GM12878 (cell line): ENCODE measurements at regions not wholly inside any gene's neighbourhood (a gene's known extent, or its start where the extent isn't known, plus 50 kb on each side); places are given as distances from the start of the nearest gene placed in this dataset.

Experiments used
- ATAC-seq: fragments of 200-7000 bp; cut with Tn5 transposase; 3 replicates; pipeline ENCODE4 v1.9.1; 2020; ENCODE audit warnings: mild to moderate bottlenecking, moderate library complexity
- BruUV-seq: library from RNA; stranded (reverse); fragments of 400-500 nt; replicated peaks from 2 replicates; lab custom pipeline; 2021; lab: Mats Ljungman, UMichigan
- CTCF ChIA-PET: fragments of 300-600 bp; sonication (Branson Sonifier 250); formaldehyde crosslinking; extraction: SDS; loops from one replicate; lab custom pipeline; 2021; ENCODE audit warnings: inconsistent platforms; lab: Yijun Ruan, JAX
- POLR2A ChIA-PET: fragments of 350-600 bp; formaldehyde crosslinking; extraction: SDS; loops from one replicate; lab custom pipeline; 2021; ENCODE audit warnings: inconsistent platforms; lab: Charles Lee
- RAD21 ChIA-PET: fragments of 300-600 bp; sonication (Branson Sonifier 250); formaldehyde crosslinking; loops from one replicate; lab custom pipeline; 2023; ENCODE audit warnings: antibody characterized with exemption; ENCODE audit not compliant: unreplicated experiment; lab: Charles Lee
- SMC1A ChIA-PET: fragments of 300-600 bp; sonication (Branson Sonifier 250); formaldehyde crosslinking; loops from one replicate; lab custom pipeline; 2023; ENCODE audit not compliant: unreplicated experiment, uncharacterized antibody; lab: Charles Lee
- DNase-seq: peaks from one replicate; pipeline ENCODE4 v3.0.0-alpha.2; 2011; ENCODE audit warnings: low read depth, low spot score
- FAIRE-seq: peaks from 3 replicates; lab custom pipeline; 2011; peaks lifted over from hg19 to GRCh38; lab: Jason Lieb, UNC
- H2AFZ ChIP-seq: 2 replicates; pipeline ENCODE4 v1.6.0; 2011; ENCODE audit warnings: low read depth, low read length, control low read depth; ENCODE audit not compliant: control insufficient read depth
- H3K27ac ChIP-seq: 2 replicates; pipeline ENCODE4 v1.5.1; 2011; ENCODE audit warnings: control low read depth; ENCODE audit not compliant: control insufficient read depth, insufficient read depth
- H3K27me3 ChIP-seq, 2 experiments: replicated peaks in 1 of 2; 2 replicates each; pipeline versions ENCODE4 v1.6.0 to v1.6.1; 2011; ENCODE audit warnings: low read length in 1 of 2; ENCODE audit not compliant: control insufficient read depth in 2 of 2, insufficient read depth in 2 of 2
- H3K36me3 ChIP-seq, 2 experiments: 2 replicates each; pipeline ENCODE4 v1.5.1; 2011; ENCODE audit warnings: low read length in 1 of 2; ENCODE audit not compliant: control insufficient read depth in 2 of 2, insufficient read depth in 2 of 2
- H3K4me1 ChIP-seq: 2 replicates; pipeline ENCODE4 v1.6.1; 2011; ENCODE audit warnings: mild to moderate bottlenecking, low read length, moderate library complexity, mixed read lengths; ENCODE audit not compliant: control insufficient read depth, insufficient read depth
- H3K4me2 ChIP-seq: 2 replicates; pipeline ENCODE4 v1.6.0; 2011; ENCODE audit warnings: control low read depth; ENCODE audit not compliant: control insufficient read depth, insufficient read depth
- H3K4me3 ChIP-seq: fragments of 200-600 bp; sonication (generic); 2 replicates; pipeline ENCODE4 v1.5.1; 2016
- H3K79me2 ChIP-seq: 2 replicates; pipeline ENCODE4 v1.6.0; 2011; ENCODE audit warnings: low read length; ENCODE audit not compliant: control insufficient read depth, insufficient read depth
- H3K9ac ChIP-seq: 2 replicates; pipeline ENCODE4 v1.8.0; 2011; ENCODE audit warnings: low read length, control low read depth, mixed read lengths; ENCODE audit not compliant: control insufficient read depth, insufficient read depth
- H3K9me3 ChIP-seq: replicated peaks from 3 replicates; pipeline ENCODE4 v1.5.1; 2011; ENCODE audit warnings: mild to moderate bottlenecking, low read length; ENCODE audit not compliant: control insufficient read depth, insufficient read depth
- H4K20me1 ChIP-seq: 2 replicates; pipeline ENCODE4 v1.6.0; 2011; ENCODE audit not compliant: control insufficient read depth, insufficient read depth
- ATF3 ChIP-seq: IDR thresholded peaks from 2 replicates; pipeline ENCODE4 v1.6.1; 2011; ENCODE audit warnings: low read depth, mild to moderate bottlenecking, low read length, moderate library complexity, borderline replicate concordance; ENCODE audit errors: extremely low read depth
- BMI1 ChIP-seq: fragments of 450-650 bp; IDR thresholded peaks from 2 replicates; pipeline ENCODE4 v1.6.1; 2016; ENCODE audit warnings: mild to moderate bottlenecking, moderate library complexity, borderline replicate concordance
- CHD1 ChIP-seq: IDR thresholded peaks from 2 replicates; pipeline ENCODE4 v1.6.1; 2012; ENCODE audit warnings: low read depth, low read length, improper control_type of control experiment
- CREM ChIP-seq: IDR thresholded peaks from 2 replicates; pipeline ENCODE4 v1.6.1; 2014; ENCODE audit warnings: antibody characterized with exemption, low read depth
- EZH2 ChIP-seq: IDR thresholded peaks from 2 replicates; pipeline ENCODE4 v1.6.1; 2012; ENCODE audit warnings: low read depth, mild to moderate bottlenecking, control low read depth, inconsistent platforms, low read length, borderline replicate concordance; ENCODE audit not compliant: control insufficient read depth
- GATAD2B ChIP-seq: fragments of 450-650 bp; conservative IDR thresholded peaks from 2 replicates; pipeline ENCODE4 v1.6.1; 2017; ENCODE audit warnings: low read depth, mild to moderate bottlenecking, moderate library complexity
- MTA2 ChIP-seq: fragments of 450-650 bp; IDR thresholded peaks from 2 replicates; pipeline ENCODE4 v1.6.1; 2016; ENCODE audit warnings: low read depth, mild to moderate bottlenecking, moderate library complexity
- NR2C1 ChIP-seq: fragments of 450-650 bp; IDR thresholded peaks from 2 replicates; pipeline ENCODE4 v1.6.1; 2017; ENCODE audit warnings: antibody characterized with exemption, mild to moderate bottlenecking, moderate library complexity
- RCOR1 ChIP-seq: conservative IDR thresholded peaks from 2 replicates; pipeline ENCODE4 v1.6.1; 2012; ENCODE audit warnings: low read depth, low read length, improper control_type of control experiment
- RFX5 ChIP-seq: IDR thresholded peaks from 2 replicates; pipeline ENCODE4 v1.6.1; 2011; ENCODE audit warnings: low read depth, low read length, improper control_type of control experiment
- SUZ12 ChIP-seq: fragments of 200-600 bp; sonication (generic); IDR thresholded peaks from one replicate; pipeline ENCODE4 v1.6.1; 2018; ENCODE audit warnings: antibody characterized with exemption, mild to moderate bottlenecking; ENCODE audit not compliant: unreplicated experiment
- TAF1 ChIP-seq: IDR thresholded peaks from 2 replicates; pipeline ENCODE4 v1.6.1; 2011; ENCODE audit warnings: mild to moderate bottlenecking, low read depth, low read length, borderline replicate concordance
- TBL1XR1 ChIP-seq: IDR thresholded peaks from 2 replicates; pipeline ENCODE4 v1.6.1; 2012; ENCODE audit warnings: low read depth, low read length, improper control_type of control experiment
- ZNF207 ChIP-seq: fragments of 450-650 bp; IDR thresholded peaks from 2 replicates; pipeline ENCODE4 v1.6.1; 2014; ENCODE audit warnings: antibody characterized with exemption, mild to moderate bottlenecking, borderline replicate concordance
- WGBS: methylation state at CpG from one replicate; pipeline ENCODE4 v1.1.6; 2016; ENCODE audit warnings: low lambda C conversion rate; ENCODE audit not compliant: insufficient replicate concordance, insufficient coverage; ENCODE audit errors: missing lambda C conversion rate; 5-methylcytosine and 5-hydroxymethylcytosine counted together
- in situ Hi-C: fragments of 300-500 bp; cut with MboI; formaldehyde crosslinking; loops from 9 replicates; pipeline ENCODE4 v1.14.3; 2018; ENCODE audit warnings: mixed read lengths
- intact Hi-C: fragments of 100-400 bp; cut with micrococcal nuclease; formaldehyde crosslinking; loops from one replicate; pipeline ENCODE4 v1.14.2; 2022; ENCODE audit not compliant: unreplicated experiment
- TF ChIP-seq, protein P1 (sequence below): IDR thresholded peaks from 2 replicates; pipeline ENCODE4 v1.6.1; 2011; ENCODE audit warnings: borderline replicate concordance, low read depth, mild to moderate bottlenecking, moderate library complexity, mixed read lengths, low read length; ENCODE audit not compliant: insufficient read depth; ENCODE audit errors: extremely low read length
- TF ChIP-seq, protein P2 (sequence below): fragments of 450-650 bp; IDR thresholded peaks from 2 replicates; pipeline ENCODE4 v1.6.1; 2014; ENCODE audit warnings: mild to moderate bottlenecking

DNA sequence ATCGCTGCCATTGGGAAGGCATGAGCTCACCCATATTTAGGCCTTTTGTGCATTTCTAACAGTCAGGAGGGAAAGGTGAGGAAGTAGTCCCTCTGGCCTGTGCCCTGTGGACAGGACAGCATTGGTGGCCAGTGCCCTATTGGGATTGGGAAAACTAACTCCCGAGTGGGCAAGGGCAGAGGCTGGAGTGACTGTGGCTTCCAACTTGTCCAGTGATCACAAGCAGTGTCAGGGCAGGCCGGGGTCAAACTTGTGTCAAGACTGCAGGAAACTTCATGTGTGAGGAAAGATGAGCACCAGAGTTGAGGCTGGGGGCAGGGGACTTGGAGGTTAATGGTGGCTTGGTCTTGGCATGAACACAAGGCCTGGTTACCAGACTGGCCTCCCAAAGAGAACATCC is 286.2 kb upstream of the FAM47C start:
- ChIA-PET RAD21 (no interaction called here), SMC1A (no interaction called here), CTCF (no interaction called here), POLR2A (interaction anchor here (0.6 kb wide), 1 partner anchor 1430 kb away, joined by 4 read pairs; no protein-coding TSS in a partner anchor)
- DNase-seq (no peak), ATAC-seq (no peak), FAIRE-seq (no peak)
- H3K36me3 ChIP-seq, result no peaks in the 10 kb centered on the region
- no peaks in the 10 kb centered on the region for H3K9me3 ChIP-seq
- H3K79me2 ChIP-seq, result no peaks in the 10 kb centered on the region
- in situ Hi-C loops (no loop called here), intact Hi-C loops (no loop called here)
- no TSS peak for BruUV-seq
- no peak overlapping the region for H3K4me3 ChIP-seq
- no peaks in the 10 kb centered on the region for H3K4me1 ChIP-seq
- H3K27me3 ChIP-seq, result no peaks in the 10 kb centered on the region
- no peak overlapping the region for H3K9ac ChIP-seq
- no peak overlapping the region for H3K27ac ChIP-seq
- no peaks in the 10 kb centered on the region for H4K20me1 ChIP-seq
- 15% methylated on average over 3 of the region's 3 CpGs for WGBS
- TF ChIP-seq RFX5 (no peak), CREM (no peak)
- no peak overlapping the region for H3K4me2 ChIP-seq
- H2AFZ ChIP-seq, result no peak overlapping the region

DNA sequence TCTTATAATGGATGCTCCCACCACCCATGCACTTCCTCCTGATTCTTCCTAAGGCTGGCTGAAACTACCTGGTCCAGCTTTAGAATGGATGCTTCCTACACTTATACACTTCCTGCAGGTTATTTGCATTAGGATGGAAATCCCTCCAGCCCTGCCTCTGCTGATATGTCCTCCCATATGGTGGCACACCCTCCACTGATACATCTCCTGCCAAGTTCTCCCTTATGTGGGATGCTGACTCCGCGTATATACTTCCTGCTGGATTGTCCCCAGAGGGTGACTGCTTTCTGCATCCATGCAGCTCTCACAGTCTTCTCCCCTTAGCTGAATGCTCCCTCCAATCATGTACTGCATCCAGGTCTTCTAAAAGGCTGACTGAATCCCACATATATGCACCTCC is 254.6 kb upstream of the FAM47C start:
- no peak for DNase-seq
- no peaks in the 10 kb centered on the region for H4K20me1 ChIP-seq
- TF ChIP-seq TBL1XR1 (no peak), ZNF207 (no peak), TAF1 (no peak), NR2C1 (no peak), GATAD2B (no peak), SUZ12 (no peak), BMI1 (no peak), CHD1 (no peak), RCOR1 (no peak), MTA2 (no peak), EZH2 (no peak), ATF3 (no peak)
- TF ChIP-seq, protein P1, sequence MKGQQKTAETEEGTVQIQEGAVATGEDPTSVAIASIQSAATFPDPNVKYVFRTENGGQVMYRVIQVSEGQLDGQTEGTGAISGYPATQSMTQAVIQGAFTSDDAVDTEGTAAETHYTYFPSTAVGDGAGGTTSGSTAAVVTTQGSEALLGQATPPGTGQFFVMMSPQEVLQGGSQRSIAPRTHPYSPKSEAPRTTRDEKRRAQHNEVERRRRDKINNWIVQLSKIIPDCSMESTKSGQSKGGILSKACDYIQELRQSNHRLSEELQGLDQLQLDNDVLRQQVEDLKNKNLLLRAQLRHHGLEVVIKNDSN, result no peak
- TF ChIP-seq, protein P2, sequence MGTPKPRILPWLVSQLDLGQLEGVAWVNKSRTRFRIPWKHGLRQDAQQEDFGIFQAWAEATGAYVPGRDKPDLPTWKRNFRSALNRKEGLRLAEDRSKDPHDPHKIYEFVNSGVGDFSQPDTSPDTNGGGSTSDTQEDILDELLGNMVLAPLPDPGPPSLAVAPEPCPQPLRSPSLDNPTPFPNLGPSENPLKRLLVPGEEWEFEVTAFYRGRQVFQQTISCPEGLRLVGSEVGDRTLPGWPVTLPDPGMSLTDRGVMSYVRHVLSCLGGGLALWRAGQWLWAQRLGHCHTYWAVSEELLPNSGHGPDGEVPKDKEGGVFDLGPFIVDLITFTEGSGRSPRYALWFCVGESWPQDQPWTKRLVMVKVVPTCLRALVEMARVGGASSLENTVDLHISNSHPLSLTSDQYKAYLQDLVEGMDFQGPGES, result no peak
- CTCF ChIA-PET, result no interaction called here
- FAIRE-seq, result no peak
- intact Hi-C loops (no loop called here), in situ Hi-C loops (no loop called here)
- H3K4me3 ChIP-seq, result no peak overlapping the region
- no peaks in the 10 kb centered on the region for H3K79me2 ChIP-seq
- no TSS peak for BruUV-seq
- ATAC-seq, result no peak
- no peaks in the 10 kb centered on the region for H3K4me1 ChIP-seq
- H3K4me2 ChIP-seq, result no peak overlapping the region
- no peak overlapping the region for H2AFZ ChIP-seq
- RAD21 ChIA-PET, result no interaction called here
- SMC1A ChIA-PET, result no interaction called here
- no peak overlapping the region for H3K9ac ChIP-seq
- no peak overlapping the region for H3K27ac ChIP-seq
- no peaks in the 10 kb centered on the region for H3K9me3 ChIP-seq
- H3K36me3 ChIP-seq, result no peaks in the 10 kb centered on the region
- WGBS, result 59% methylated on average over 2 of the region's 2 CpGs
- H3K27me3 ChIP-seq, result no peaks in the 10 kb centered on the region
- POLR2A ChIA-PET, result no interaction called here
